C4-2B (cell line): ENCODE measurements at regions not wholly inside any gene's neighbourhood (a gene's known extent, or its start where the extent isn't known, plus 50 kb on each side); places are given as distances from the start of the nearest gene placed in this dataset.
A peak's percentile ranks its signal among the peaks of the same experiment; 100 is the strongest.
"Not testable (repeated sequence)": the region's sequence is repeated elsewhere in the genome, so short reads cannot be mapped to it uniquely, and the experiment has no call there.

Source experiments
- H3K27ac ChIP-seq: fragments of 450-650 bp; 2 replicates; pipeline ENCODE4 v1.5.1; 2017
- ZFX ChIP-seq: fragments of 450-650 bp; IDR thresholded peaks from 2 replicates; pipeline ENCODE4 v1.6.1; 2017
- TF ChIP-seq, protein P1 (sequence below): fragments of 450-650 bp; conservative IDR thresholded peaks from 2 replicates; pipeline ENCODE4 v1.5.1; 2017; ENCODE audit warnings: mild to moderate bottlenecking

GRCh38 chr3:43838877-43839276 is 148.1 kb downstream of the ABHD5 start:
- no peak for TF ChIP-seq ZFX
- TF ChIP-seq, protein P1, sequence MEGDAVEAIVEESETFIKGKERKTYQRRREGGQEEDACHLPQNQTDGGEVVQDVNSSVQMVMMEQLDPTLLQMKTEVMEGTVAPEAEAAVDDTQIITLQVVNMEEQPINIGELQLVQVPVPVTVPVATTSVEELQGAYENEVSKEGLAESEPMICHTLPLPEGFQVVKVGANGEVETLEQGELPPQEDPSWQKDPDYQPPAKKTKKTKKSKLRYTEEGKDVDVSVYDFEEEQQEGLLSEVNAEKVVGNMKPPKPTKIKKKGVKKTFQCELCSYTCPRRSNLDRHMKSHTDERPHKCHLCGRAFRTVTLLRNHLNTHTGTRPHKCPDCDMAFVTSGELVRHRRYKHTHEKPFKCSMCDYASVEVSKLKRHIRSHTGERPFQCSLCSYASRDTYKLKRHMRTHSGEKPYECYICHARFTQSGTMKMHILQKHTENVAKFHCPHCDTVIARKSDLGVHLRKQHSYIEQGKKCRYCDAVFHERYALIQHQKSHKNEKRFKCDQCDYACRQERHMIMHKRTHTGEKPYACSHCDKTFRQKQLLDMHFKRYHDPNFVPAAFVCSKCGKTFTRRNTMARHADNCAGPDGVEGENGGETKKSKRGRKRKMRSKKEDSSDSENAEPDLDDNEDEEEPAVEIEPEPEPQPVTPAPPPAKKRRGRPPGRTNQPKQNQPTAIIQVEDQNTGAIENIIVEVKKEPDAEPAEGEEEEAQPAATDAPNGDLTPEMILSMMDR = peak; percentile 56

GRCh38 chr3:43843386-43843785 is 152.6 kb downstream of the ABHD5 start:
- no peak overlapping the region for H3K27ac ChIP-seq
- TF ChIP-seq, protein P1 = no peak
- no peak for TF ChIP-seq ZFX

More at GRCh38 chr3:43838877-43839276, 148.1 kb downstream of the ABHD5 start:
- H3K27ac ChIP-seq = no peak overlapping the region

DNA sequence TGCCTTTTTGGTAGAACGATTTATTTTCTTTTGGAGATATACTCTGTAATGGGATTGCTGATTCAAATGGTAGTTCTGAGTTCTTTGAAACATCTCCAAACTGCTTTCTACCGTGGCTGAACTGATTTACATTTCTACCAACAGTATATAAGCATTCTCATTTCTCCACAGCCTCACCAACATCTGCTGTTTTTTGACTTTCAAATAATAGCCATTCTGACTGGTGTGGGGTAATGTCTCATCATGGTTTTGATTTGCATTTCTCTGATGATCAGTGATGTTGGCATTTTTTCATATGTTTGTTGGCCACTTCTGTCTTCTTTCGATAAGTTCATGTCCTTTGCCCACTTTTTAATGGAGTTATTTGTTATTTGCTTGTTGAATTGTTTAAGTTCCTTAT is 154.0 kb downstream of the ABHD5 start:
- no peak overlapping the region for H3K27ac ChIP-seq
- TF ChIP-seq ZFX = no peak
- TF ChIP-seq, protein P1 = no peak

DNA sequence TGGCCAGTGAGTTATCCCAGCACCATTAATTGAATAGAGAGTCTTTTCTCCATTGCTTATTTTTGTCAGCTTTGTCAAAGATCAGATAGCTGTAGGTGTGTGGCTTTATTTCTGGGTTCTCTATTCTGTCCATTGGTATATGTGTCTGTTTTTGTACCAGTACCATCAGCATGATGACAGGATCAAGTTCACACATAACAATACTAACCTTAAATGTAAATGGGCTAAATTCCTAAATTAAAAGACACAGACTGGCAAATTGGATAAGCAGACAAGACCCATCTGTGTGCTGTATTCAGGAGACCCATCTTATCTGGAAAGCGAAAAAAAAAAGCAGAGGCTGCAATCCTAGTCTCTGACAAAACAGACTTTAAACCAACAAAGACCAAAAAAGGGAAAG is 154.8 kb downstream of the ABHD5 start:
- H3K27ac ChIP-seq = not testable (repeated sequence)

- H3K27ac ChIP-seq = no peak overlapping the region
- TF ChIP-seq ZFX = no peak
- TF ChIP-seq, protein P1 = no peak
Measured at GRCh38 chr3:43852066-43852465, 161.3 kb downstream of the ABHD5 start.

GRCh38 chr3:43854283-43854682 is 163.5 kb downstream of the ABHD5 start:
- H3K27ac ChIP-seq = no peak overlapping the region
- no peak for TF ChIP-seq ZFX

- TF ChIP-seq, protein P1 = no peak
- TF ChIP-seq ZFX = no peak
- H3K27ac ChIP-seq = no peak overlapping the region
Measured at GRCh38 chr3:43854916-43855315, 164.2 kb downstream of the ABHD5 start.

DNA sequence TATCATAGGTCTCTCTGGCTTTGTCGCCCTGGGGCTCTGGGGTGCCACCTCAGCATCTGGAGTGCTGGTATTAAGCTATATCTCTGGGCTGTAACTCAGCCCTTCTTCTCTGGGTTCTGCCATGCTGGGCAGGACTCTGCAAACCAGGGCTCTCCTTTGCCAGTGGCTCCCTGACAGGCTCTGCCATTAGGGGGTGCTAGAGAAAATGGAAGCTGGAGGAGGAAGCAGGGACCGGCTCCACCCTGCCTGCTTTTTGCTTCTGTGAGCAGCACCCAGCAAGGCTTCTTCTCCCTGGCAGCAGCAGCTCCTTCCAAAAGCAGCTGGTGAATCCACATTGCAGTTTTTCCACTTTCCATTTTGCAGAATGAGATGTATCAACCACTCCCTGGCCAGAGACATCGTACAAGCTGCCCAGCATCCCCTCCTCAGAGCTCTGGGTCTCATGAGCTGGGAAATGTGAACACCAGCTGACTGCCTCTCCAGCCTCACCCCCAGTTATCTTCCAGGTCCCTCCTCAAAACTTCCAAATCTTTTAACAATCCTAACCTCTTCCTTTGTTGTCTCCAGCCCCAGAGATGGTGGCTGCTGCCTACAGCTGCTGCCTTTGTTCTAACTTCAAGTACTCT is 165.0 kb downstream of the ABHD5 start:
- TF ChIP-seq ZFX = no peak
- TF ChIP-seq, protein P1 = peak; percentile 81
- H3K27ac ChIP-seq = no peak overlapping the region
